Karpas-422 (cell line): ENCODE measurements at regions not wholly inside any gene's neighbourhood (a gene's known extent, or its start where the extent isn't known, plus 50 kb on each side); places are given as distances from the start of the nearest gene placed in this dataset.
"Not testable (repeated sequence)": the region's sequence is repeated elsewhere in the genome, so short reads cannot be mapped to it uniquely, and the experiment has no call there.

Experiments
- DNase-seq: peaks from one replicate; pipeline ENCODE4 v3.0.0-alpha.2; 2015
- H2AFZ ChIP-seq: fragments of 200-600 bp; sonication (generic); 2 replicates; pipeline ENCODE4 v1.6.1; 2014; ENCODE audit warnings: antibody characterized with exemption, low read length, mixed read lengths
- H3K27ac ChIP-seq: fragments of 200-600 bp; sonication (generic); 2 replicates; pipeline ENCODE4 v1.5.1; 2014; ENCODE audit warnings: mild to moderate bottlenecking, low read length, moderate library complexity
- H3K27me3 ChIP-seq: fragments of 200-600 bp; sonication (generic); 2 replicates; pipeline ENCODE4 v1.6.1; 2014; ENCODE audit warnings: low read length, mixed read lengths
- H3K36me3 ChIP-seq: fragments of 200-600 bp; sonication (generic); 2 replicates; pipeline ENCODE4 v1.6.1; 2014; ENCODE audit warnings: low read length, mixed read lengths; ENCODE audit not compliant: insufficient read depth
- H3K4me1 ChIP-seq: fragments of 200-600 bp; sonication (generic); 2 replicates; pipeline ENCODE4 v1.6.1; 2014; ENCODE audit warnings: mild to moderate bottlenecking, low read length, mixed read lengths
- H3K4me2 ChIP-seq: fragments of 200-600 bp; sonication (generic); 2 replicates; pipeline ENCODE4 v1.6.1; 2014; ENCODE audit warnings: low read length, low read depth, mild to moderate bottlenecking; ENCODE audit not compliant: poor library complexity, severe bottlenecking
- H3K4me3 ChIP-seq: fragments of 200-600 bp; sonication (generic); 2 replicates; pipeline ENCODE4 v1.5.1; 2014; ENCODE audit warnings: mild to moderate bottlenecking, antibody characterized with exemption, low read length, mixed read lengths
- H3K79me2 ChIP-seq: fragments of 200-600 bp; sonication (generic); 2 replicates; pipeline ENCODE4 v1.6.1; 2014; ENCODE audit warnings: mild to moderate bottlenecking, low read length, mixed read lengths
- H3K9ac ChIP-seq: fragments of 200-600 bp; sonication (generic); 2 replicates; pipeline ENCODE4 v1.6.0; 2014; ENCODE audit warnings: low read length
- H3K9me2 ChIP-seq: fragments of 200-600 bp; sonication (generic), shearing (Covaris generic); replicated peaks from 2 replicates; pipeline ENCODE4 v1.6.0; 2014; ENCODE audit warnings: mild to moderate bottlenecking, low read length, moderate library complexity; ENCODE audit not compliant: insufficient read depth
- H3K9me3 ChIP-seq: fragments of 300-700, 200-600 bp; sonication (generic); 2 replicates; pipeline ENCODE4 v1.6.1; 2014; ENCODE audit warnings: low read length, mixed read lengths
- H4K20me1 ChIP-seq: fragments of 200-600 bp; sonication (generic); 2 replicates; pipeline ENCODE4 v1.6.1; 2014; ENCODE audit warnings: mild to moderate bottlenecking, antibody characterized with exemption, low read length, low read depth; ENCODE audit not compliant: insufficient read depth

DNA sequence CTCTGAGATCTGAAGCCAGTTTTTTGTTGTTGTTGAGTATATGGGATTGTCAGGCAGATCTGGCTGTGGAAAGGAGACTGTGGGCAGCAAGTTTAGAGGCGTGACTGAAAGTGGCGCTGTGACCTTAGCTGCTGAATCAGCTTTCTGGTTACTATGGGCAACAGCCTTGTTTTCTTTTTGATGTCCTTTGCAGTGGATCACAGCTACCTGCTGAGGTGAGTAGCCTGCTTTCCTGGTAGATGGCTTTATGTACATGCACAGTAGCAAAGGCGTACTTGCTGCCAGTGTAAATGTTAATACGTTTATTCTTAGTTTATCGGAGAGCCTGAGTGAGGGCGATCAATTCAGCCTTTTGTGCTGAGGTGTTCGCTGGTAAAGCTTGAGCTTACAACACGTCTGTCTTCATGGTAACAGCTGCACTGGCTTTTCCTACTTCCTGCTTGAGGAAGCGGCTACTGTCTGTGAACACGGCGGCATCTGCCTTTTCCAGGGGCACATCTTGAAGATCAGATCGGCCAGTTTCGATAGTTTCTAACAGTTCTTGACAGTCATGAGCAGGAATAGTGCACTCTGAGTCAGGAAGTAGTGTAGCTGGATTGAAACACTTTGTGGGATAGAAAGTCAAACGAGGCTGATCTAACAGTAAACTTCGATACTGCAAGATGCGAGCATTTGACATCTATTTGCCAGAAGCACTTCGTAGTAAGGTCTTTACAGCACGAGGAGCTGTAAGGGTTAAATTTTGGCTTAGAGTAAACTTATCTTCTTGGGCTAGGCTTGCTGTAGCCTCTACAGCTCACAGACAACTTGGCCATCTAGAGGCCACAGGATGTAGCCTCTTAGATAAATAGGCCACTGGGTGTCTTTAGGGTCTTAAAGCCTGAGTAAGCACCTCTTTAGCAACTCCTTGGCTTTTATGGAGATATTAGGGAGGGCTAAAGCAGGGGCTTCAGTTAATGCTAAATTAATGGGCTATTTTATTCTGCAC lies 161.1 kb upstream of the FRG2C start:
- not testable (repeated sequence) for H3K9me3 ChIP-seq, H3K9ac ChIP-seq, H2AFZ ChIP-seq, H3K36me3 ChIP-seq, H3K4me2 ChIP-seq, H3K4me3 ChIP-seq, H3K4me1 ChIP-seq, H3K79me2 ChIP-seq, H3K27me3 ChIP-seq, DNase-seq, H3K9me2 ChIP-seq, H3K27ac ChIP-seq, H4K20me1 ChIP-seq

DNA sequence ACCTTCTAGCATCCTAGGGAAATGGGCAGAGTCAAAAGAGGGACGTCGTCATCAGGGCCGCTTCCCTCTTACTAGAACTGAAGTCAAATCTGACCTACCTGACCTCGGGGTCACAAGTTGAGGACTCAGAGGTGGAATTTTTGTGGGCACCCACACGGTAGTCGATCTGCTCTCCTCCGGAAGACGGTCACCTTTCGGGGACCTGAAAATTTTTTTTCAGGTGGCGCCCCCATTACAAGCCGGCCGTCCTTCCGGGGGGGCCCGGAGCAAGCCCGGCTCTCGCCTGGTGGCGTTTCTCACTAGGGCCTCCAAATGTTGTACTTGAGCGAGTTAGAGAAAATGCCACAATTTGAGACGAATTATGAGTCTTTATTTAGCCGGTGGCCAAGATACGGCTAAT lies 157.5 kb upstream of the FRG2C start:
- H2AFZ ChIP-seq, result no peak overlapping the region
- H4K20me1 ChIP-seq, result no peaks in the 10 kb centered on the region
- DNase-seq, result no peak
- no peaks in the 10 kb centered on the region for H3K9me3 ChIP-seq
- H3K9me2 ChIP-seq, result no peaks in the 10 kb centered on the region
- no peaks in the 10 kb centered on the region for H3K27me3 ChIP-seq
- H3K4me1 ChIP-seq, result no peaks in the 10 kb centered on the region
- no peak overlapping the region for H3K27ac ChIP-seq
- H3K36me3 ChIP-seq, result no peaks in the 10 kb centered on the region
- H3K4me2 ChIP-seq, result no peak overlapping the region
- no peaks in the 10 kb centered on the region for H3K79me2 ChIP-seq
- H3K9ac ChIP-seq, result no peak overlapping the region
- no peak overlapping the region for H3K4me3 ChIP-seq

DNA sequence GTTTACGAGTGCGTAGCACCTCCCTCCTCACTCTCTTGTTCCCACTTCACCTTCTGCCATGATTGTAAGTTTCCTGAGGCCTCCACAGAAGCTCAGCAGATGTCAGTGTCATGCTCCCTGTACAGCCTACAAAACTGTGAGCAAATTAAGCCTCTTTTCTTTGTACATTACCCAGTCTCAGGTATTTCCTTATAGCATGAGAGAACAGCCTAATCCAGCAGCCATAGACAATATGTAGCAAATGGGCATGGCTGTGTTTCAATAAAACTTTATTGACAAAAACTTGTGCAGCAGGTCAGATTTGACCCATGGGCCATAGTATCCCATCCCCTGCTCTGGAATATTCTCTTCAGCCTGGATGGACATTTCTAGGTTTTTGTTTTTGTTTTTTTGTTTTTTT lies 156.2 kb upstream of the FRG2C start:
- not testable (repeated sequence) for H3K36me3 ChIP-seq, H3K4me3 ChIP-seq, H3K9me2 ChIP-seq, DNase-seq, H2AFZ ChIP-seq, H4K20me1 ChIP-seq, H3K4me2 ChIP-seq, H3K27ac ChIP-seq, H3K9me3 ChIP-seq, H3K4me1 ChIP-seq, H3K9ac ChIP-seq, H3K79me2 ChIP-seq, H3K27me3 ChIP-seq

DNA sequence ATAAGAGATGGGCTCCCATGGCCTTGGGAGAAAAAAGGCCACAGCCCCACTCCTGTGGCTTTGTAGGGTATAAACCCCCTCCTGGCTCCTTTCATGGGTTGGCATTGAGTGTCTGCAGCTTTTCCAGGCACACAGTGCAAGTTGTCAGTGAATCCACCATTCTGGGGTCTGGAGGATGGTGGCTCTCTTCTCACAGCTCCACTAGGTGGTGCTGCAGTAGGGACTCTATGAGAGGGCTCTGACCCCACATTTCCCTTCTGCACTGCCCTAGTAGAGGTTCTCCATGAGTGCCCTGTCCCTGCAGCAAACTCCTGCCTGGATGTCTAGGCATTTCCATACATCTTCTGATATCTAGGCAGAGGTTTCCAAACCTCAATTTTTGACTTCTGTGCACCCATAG lies 136.5 kb upstream of the FRG2C start:
- H3K27ac ChIP-seq, H2AFZ ChIP-seq: not testable (repeated sequence)

DNA sequence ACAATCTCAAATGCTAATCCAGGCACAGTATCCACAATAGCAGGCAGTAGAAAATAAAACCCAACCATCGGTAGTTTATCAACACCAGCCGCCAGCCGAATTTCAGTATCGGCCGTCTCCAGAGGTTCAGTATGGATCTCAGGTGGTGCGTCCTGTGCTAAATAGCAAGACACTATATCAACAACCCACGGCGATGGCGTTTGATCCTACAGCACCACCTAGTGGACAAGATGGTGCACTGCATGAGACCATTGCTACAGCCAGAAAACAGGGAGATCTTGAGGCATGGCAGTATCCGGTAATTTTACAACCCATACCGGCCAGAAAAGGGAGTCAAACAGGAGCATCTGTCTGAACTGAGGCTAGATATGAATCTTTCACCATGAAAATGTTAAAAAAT lies 112.0 kb upstream of the FRG2C start:
- not testable (repeated sequence) for H3K4me1 ChIP-seq, H3K9ac ChIP-seq, H3K9me3 ChIP-seq, H3K79me2 ChIP-seq, H3K27me3 ChIP-seq, H3K4me3 ChIP-seq, H4K20me1 ChIP-seq, H2AFZ ChIP-seq, H3K36me3 ChIP-seq, H3K27ac ChIP-seq, H3K9me2 ChIP-seq, H3K4me2 ChIP-seq
- DNase-seq, result peak; percentile 83

More for the DNA sequence above, 136.5 kb upstream of the FRG2C start:
- H4K20me1 ChIP-seq, H3K27me3 ChIP-seq, H3K9me3 ChIP-seq, H3K9me2 ChIP-seq, H3K9ac ChIP-seq, H3K36me3 ChIP-seq, DNase-seq, H3K4me3 ChIP-seq, H3K79me2 ChIP-seq, H3K4me2 ChIP-seq, H3K4me1 ChIP-seq: not testable (repeated sequence)

DNA sequence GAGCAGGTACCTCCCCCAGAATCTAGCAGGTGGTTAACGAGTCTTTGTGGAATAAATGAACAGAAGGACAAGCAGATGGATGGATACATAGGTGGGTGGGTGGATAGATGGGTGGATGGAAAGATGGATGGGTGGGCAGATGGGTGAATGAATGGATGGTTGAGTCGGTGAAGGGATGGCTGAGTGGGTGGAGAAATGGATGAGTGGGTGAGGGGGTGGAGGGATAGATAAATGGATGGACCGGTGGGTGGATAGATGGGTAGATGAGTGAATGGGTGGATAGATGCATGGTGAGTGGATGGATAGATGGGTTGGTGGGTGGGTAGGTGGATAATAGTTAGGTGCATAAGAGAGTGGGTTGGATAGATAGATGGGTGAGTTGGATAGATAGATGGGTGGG lies 99.7 kb upstream of the FRG2C start:
- not testable (repeated sequence) for H4K20me1 ChIP-seq, DNase-seq, H3K9me2 ChIP-seq, H3K4me2 ChIP-seq, H3K4me3 ChIP-seq, H3K36me3 ChIP-seq, H3K27ac ChIP-seq, H3K9ac ChIP-seq, H3K27me3 ChIP-seq, H3K79me2 ChIP-seq, H3K9me3 ChIP-seq, H2AFZ ChIP-seq, H3K4me1 ChIP-seq

DNA sequence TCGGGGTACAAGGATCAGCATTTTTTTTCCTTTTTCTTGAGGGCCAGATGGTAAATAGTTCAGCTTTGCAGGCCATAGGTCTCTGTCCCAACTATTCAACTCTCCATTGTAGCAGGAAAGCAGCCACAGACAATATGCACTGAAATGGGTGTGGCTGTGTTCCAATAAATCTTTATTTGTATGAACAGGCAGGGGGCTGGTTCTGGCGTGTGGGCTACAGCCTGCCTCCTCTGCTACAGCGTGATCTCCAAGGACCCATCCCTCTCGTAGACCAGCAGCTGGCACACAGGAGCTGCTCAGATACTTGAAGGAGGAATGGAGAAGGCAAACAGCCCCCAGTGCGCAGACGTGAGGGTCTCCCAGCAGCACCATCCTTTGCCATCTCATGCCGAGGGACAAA lies 91.8 kb upstream of the FRG2C start:
- H3K4me3 ChIP-seq, H3K4me1 ChIP-seq, H3K9ac ChIP-seq, H3K9me2 ChIP-seq, H3K27ac ChIP-seq, H3K27me3 ChIP-seq, DNase-seq, H3K36me3 ChIP-seq, H4K20me1 ChIP-seq, H3K4me2 ChIP-seq, H3K9me3 ChIP-seq, H2AFZ ChIP-seq, H3K79me2 ChIP-seq: not testable (repeated sequence)

DNA sequence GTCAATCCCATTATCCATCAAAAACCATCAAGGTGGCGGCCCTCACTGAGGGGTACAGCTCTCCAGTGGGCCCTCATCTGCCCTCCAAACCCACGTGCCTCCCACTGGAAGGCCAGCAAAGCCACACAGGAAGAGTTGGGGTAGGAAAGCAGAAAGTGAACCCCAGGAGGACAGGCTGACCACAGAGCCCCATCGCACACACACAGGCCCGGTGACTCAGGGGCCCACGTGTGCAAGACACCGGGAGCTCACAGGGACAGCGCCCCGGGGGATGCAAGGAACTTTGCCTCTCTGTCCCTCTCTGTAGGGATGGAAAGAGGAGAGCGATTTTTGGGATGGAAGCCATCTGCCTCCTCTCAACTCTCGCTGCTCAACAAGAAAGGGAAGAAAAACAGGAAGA lies 85.0 kb upstream of the FRG2C start:
- H3K4me1 ChIP-seq, H3K36me3 ChIP-seq, H3K4me3 ChIP-seq, H2AFZ ChIP-seq, H3K9me3 ChIP-seq, H3K4me2 ChIP-seq, H3K79me2 ChIP-seq, H3K9me2 ChIP-seq, DNase-seq, H4K20me1 ChIP-seq, H3K27me3 ChIP-seq, H3K27ac ChIP-seq, H3K9ac ChIP-seq: not testable (repeated sequence)
